ENCODE measurements at regions not wholly inside any gene's neighbourhood (a gene's known extent, or its start where the extent isn't known, plus 50 kb on each side); places are given as distances from the start of the nearest gene placed in this dataset.
A peak's percentile ranks its signal among the peaks of the same experiment; 100 is the strongest.

DNA sequence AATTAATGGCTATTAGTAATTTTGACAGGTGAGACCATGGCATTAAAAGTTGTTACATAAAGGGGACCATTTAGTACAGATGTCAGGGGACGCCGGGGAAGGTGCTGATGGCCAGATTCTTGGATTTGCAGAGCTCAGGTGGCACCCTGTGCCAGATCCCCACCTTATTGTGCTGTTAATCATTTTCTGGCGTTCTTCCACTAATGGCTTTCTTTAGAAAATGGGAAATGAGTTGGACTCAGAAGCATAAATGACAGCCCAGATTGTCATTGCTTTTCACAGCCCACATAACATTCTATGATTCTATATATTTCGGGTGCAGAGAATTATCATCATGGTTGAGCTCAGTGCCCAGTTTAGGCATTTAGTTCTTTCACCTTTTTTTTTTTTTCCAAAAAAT lies 257.2 kb upstream of the TCF4 start:
- whole genome bisulfite sequencing, result 49% methylated on average over 4 of the region's 4 CpGs
- intact Hi-C loops (cut with DNase I), result no loop called here
- no peak for DNase-seq (ENCODE audit: low spot score)
- peaks cover 7% of the 10 kb centered on the region for H3K4me1 ChIP-seq (replicated peaks)
- H3K36me3 ChIP-seq, result no peaks in the 10 kb centered on the region
- no peaks in the 10 kb centered on the region for H3K27me3 ChIP-seq (replicated peaks; ENCODE audit: insufficient read depth)
- TF ChIP-seq, protein P1, sequence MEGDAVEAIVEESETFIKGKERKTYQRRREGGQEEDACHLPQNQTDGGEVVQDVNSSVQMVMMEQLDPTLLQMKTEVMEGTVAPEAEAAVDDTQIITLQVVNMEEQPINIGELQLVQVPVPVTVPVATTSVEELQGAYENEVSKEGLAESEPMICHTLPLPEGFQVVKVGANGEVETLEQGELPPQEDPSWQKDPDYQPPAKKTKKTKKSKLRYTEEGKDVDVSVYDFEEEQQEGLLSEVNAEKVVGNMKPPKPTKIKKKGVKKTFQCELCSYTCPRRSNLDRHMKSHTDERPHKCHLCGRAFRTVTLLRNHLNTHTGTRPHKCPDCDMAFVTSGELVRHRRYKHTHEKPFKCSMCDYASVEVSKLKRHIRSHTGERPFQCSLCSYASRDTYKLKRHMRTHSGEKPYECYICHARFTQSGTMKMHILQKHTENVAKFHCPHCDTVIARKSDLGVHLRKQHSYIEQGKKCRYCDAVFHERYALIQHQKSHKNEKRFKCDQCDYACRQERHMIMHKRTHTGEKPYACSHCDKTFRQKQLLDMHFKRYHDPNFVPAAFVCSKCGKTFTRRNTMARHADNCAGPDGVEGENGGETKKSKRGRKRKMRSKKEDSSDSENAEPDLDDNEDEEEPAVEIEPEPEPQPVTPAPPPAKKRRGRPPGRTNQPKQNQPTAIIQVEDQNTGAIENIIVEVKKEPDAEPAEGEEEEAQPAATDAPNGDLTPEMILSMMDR (IDR thresholded peaks at IDR 0.05), result no peak
- no peak for TF ChIP-seq POLR2AphosphoS5 (IDR thresholded peaks at IDR 0.05)
- H3K27ac ChIP-seq, result no peak overlapping the region
- H3K9me3 ChIP-seq, result no peaks in the 10 kb centered on the region
- no peak overlapping the region for H3K4me3 ChIP-seq

DNA sequence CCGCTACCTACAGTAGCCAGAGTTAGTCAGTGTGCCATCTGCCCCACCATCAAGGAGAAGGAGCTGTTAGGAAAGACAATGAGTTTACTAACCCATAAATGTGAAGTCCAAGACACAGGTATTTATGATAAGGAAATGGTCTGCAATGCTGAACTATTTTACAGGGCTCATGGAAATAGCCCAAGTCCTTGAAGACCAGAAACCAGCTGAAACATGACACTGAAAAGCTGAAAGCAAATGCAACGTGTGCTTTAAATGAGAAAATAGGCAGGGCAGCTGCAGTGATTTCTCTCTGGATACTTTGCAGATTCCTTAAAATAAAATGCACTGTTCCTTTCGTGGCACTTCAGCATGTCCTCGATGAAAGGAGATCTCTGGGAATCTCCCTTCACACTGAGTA lies 256.4 kb upstream of the TCF4 start:
- H3K36me3 ChIP-seq, result no peaks in the 10 kb centered on the region
- 17% methylated on average over 4 of the region's 4 CpGs for WGBS
- H3K9me3 ChIP-seq, result no peaks in the 10 kb centered on the region
- H3K4me1 ChIP-seq (replicated peaks), result peaks cover 7% of the 10 kb centered on the region
- peak; percentile 48 for TF ChIP-seq POLR2AphosphoS5 (IDR thresholded peaks at IDR 0.05)
- TF ChIP-seq, protein P1 (IDR thresholded peaks at IDR 0.05), result no peak
- intact Hi-C loops (cut with DNase I), result no loop called here
- peak; percentile 19 for DNase-seq (ENCODE audit: low spot score)
- H3K4me3 ChIP-seq, result no peak overlapping the region
- no peak overlapping the region for H3K27ac ChIP-seq
- no peaks in the 10 kb centered on the region for H3K27me3 ChIP-seq (replicated peaks; ENCODE audit: insufficient read depth)

DNA sequence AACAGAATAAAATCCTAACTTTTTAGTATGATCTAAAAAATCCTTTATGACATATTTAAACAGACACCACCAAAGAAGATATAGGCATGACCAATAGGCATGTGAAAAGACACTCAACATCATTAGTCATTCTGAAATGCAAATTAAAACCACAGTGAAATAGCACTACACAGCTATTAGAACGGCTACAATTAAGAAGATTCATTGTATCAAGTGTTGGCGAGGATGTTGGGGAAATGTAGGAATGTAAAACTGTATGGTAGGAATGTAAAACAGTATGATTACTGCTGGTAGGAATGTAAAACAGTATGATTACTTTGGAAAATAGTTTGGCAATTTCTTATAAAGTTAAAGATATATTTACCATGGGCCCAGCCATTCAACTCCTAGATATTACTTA lies 253.3 kb upstream of the TCF4 start:
- Histone ChIP-seq H3K4me1 (replicated peaks) (peaks cover 7% of the 10 kb centered on the region), H3K27ac (no peak overlapping the region), H3K36me3 (no peaks in the 10 kb centered on the region), H3K4me3 (no peak overlapping the region), H3K9me3 (no peaks in the 10 kb centered on the region), H3K27me3 (replicated peaks; ENCODE audit: insufficient read depth) (no peaks in the 10 kb centered on the region)
- intact Hi-C loops (cut with DNase I), result no loop called here
- DNase-seq (ENCODE audit: low spot score), result no peak
- 94% methylated on average over 2 of the region's 2 CpGs for WGBS
- TF ChIP-seq POLR2AphosphoS5 (IDR thresholded peaks at IDR 0.05), result no peak

DNA sequence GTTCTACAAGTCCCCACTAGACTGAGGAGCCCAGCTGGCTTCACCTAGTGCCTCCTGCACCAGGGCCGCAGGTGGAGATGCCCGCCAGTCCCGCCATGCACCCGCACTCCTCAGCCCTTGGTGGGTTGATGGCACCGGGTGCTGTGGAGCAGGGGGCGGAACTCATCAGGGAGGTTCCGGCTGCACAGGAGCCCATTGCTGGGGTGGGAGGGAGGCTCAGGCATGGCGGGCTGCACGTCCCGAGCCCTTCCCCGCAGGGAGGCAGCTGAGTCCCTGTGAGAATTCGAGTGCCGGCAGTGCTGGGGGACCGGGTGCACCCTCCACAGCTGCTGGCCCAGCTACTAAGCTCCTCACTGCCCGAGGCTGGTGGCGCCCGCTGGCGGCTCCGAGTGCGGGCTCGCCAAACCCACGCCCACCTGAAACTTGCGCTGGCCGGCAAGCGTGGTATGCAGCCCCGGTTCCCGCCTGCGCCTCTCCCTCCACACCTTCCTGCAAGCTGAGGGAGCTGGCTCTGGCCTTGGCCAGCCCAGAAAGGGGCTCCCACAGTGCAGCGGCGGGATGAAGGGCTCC lies 252.7 kb upstream of the TCF4 start:
- no peaks in the 10 kb centered on the region for H3K27me3 ChIP-seq (replicated peaks; ENCODE audit: insufficient read depth)
- TF ChIP-seq POLR2A (IDR thresholded peaks at IDR 0.05) (no peak), POLR2AphosphoS5 (IDR thresholded peaks at IDR 0.05) (no peak)
- TF ChIP-seq, protein P1 (IDR thresholded peaks at IDR 0.05), result no peak
- H3K27ac ChIP-seq, result no peak overlapping the region
- H3K36me3 ChIP-seq, result no peaks in the 10 kb centered on the region
- intact Hi-C loops (cut with DNase I), result no loop called here
- H3K4me3 ChIP-seq, result no peak overlapping the region
- 97% methylated on average over 9 of the region's 30 CpGs for WGBS
- H3K4me1 ChIP-seq (replicated peaks), result peaks cover 7% of the 10 kb centered on the region
- DNase-seq (ENCODE audit: low spot score), result no peak
- no peaks in the 10 kb centered on the region for H3K9me3 ChIP-seq

DNA sequence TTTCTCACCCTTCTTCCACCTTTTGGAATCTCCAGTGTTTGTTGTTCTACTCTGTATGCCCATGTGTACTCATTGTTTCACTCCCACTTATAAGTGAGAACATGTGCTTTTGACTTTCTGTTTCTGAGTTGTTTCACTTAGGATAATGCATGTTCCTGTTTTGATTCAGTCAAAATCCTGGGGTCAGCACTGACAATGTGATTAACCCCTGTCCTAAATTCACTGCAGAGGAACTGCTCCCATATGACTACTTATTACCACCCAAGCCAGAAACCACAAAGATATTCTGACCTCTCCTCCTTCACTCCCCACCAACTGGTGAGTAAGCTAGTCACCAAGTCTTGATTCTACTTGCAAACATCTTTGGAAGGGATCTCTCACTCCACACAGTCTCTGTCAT lies 251.4 kb upstream of the TCF4 start:
- TF ChIP-seq POLR2AphosphoS5 (IDR thresholded peaks at IDR 0.05) (no peak), POLR2A (IDR thresholded peaks at IDR 0.05) (no peak)
- TF ChIP-seq, protein P1 (IDR thresholded peaks at IDR 0.05), result no peak
- H3K27me3 ChIP-seq (replicated peaks; ENCODE audit: insufficient read depth), result no peaks in the 10 kb centered on the region
- DNase-seq (ENCODE audit: low spot score), result no peak
- H3K9me3 ChIP-seq, result no peaks in the 10 kb centered on the region
- H3K36me3 ChIP-seq, result no peaks in the 10 kb centered on the region
- no peak overlapping the region for H3K4me3 ChIP-seq
- intact Hi-C loops (cut with DNase I), result no loop called here
- H3K4me1 ChIP-seq (replicated peaks), result peaks cover 5% of the 10 kb centered on the region
- H3K27ac ChIP-seq, result no peak overlapping the region

Data from prostate gland (tissue), 2 donors.